ENCODE measurements at regions not wholly inside any gene's neighbourhood (a gene's known extent, or its start where the extent isn't known, plus 50 kb on each side); places are given as distances from the start of the nearest gene placed in this dataset.

- DNase-seq = no peak
These were observed 200.7 kb downstream of the MYCN start for GRCh38 chr2:16140771-16141640.

DNA sequence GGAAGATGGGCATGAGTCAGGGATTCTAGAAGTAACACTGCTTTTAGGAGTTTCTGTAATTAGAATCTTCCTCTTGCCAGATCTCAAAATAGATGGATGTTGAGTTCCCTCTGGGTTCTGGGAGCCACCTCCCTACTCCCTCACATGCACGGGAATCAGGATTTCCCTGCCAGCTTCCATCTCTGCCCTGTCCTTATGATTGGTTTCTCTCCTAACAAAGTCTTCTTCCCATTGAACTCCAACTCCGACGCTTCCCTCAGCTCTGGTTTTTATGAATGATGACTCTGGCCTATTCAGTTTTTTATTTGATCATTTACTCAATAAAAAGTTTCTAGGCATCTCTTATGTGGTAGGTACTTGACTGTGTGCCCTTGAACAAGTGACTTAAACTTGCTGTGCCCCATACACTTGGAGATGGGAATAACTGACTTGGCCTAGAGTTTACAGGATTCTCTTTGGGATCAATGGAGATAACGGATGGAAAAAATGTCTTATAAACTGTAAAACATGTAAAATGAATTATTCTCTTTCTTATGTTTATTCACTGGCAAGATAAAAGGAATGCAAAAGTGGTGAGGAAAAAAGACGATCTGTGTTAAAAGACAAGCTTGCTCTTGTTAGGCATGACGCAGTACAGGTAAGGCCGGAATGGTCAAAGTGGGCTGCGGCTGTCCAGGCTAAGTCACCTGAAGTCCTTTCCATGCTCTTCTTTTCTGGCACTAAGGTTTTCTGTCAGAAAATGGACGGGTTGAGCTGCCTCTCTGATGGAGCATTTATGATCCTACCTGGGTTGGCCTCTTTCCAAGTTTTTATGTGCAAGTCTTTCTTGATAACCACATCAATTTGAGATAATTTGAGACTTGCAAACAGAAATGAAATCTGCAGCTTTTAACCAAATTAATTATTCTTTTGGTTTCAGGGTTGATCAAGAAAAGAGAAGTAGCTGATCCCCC lies 199.6 kb downstream of the MYCN start:
- DNase-seq = no peak

- no peak for DNase-seq
These were observed 198.7 kb downstream of the MYCN start for GRCh38 chr2:16138811-16139662.

DNA sequence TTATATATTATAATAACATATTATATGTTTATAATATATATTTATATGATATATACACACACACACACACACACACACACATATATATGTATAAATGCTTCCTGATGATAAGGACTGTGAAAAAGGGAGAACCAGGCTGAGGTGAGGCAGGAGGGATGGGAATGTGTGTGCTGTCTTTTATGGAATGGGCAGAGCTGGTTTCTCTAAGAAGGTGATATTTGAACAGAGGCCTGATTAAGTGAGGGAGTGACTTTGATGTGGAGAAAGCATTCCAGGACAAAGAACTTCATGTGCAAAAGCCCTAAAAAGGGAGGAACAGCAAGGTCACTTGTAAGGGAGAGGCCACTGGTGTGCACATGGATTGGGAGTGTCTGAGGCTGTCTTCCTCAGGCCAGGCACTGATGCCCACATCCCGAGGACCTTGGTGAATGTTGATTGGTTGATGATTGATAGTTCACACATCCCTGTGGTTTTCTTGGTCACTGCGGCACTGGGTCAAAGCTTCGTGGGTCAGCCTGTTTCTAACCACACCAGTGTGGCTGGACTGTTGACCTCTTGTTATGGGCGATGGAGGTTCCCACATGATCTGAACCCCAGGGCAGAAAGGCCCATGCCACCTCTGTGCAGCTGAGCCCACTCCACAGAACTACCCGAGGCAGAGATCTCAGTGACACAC lies 196.9 kb downstream of the MYCN start:
- DNase-seq = no peak

DNA sequence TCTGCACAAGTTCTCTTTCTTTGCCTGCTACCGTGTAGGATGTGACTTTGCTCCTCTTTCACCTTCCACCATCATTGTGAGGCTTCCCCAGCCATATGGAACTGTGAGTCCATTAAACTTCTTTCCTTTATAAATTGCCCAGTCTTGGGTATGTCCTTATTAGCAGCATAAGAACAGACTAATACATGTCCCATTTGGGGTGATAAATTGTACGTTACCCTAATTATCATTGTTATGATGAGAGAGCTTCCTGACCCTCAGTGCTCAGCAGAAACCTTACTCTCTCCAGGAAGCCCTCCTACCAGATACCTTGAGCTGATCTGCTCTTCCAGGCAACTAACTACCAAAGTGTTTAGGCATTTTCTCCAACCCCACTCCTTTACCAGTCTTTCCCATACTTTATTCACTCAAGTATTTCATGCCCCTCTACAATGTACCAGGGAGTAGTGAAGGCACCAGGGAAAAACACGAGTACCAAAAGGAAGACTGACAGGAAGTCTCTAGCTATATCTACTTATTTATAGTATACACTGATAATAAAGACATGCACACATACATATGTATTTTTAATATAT lies 196.2 kb downstream of the MYCN start:
- DNase-seq = no peak

DNA sequence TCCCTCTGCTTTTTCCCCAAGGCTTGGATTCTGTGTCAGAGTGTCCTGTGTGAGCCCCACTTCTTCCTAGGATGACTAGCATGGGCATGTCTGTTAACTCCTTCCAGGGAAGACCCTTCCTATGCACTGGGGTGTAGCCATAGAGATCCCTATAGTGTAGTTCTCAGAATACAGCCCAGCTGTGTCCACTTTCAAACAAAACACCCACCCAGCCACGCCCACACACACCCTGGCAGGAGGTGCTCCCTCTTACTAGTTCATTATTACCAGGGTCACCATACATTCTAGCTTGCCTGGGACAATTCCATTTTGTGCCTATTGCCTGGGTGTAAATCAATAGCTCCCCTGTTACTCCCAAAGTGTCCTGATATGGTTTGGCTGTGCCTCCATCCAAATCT lies 195.6 kb downstream of the MYCN start:
- DNase-seq = no peak

- no peak for DNase-seq
These were observed 195.0 kb downstream of the MYCN start for GRCh38 chr2:16135196-16135912.

- no peak for DNase-seq
These were observed 194.3 kb downstream of the MYCN start for GRCh38 chr2:16134436-16135165.

DNA sequence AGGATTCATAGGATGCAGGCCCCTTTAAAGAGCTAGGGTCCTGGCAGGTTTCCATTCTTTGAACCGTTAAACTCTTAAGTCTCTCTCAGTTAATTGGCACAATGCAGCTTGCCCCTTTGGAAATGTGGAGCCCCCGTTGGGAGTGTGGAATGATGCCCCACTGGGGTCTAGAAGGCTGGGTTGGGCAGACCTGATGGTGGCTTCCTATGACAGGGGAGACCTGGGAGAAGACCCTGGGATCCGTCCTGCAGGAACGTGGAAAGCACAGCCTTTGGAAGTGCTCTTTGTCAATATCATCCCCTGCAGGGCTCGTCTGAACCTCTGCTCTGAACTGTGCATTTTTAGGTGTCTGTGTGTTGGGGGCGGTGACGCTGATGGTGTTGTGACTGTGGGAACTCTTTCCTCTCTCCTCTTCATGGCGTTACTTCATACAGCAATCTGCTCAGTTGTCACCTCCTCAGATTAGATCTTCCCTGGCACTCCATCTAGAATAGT lies 190.6 kb downstream of the MYCN start:
- DNase-seq = no peak

DNA sequence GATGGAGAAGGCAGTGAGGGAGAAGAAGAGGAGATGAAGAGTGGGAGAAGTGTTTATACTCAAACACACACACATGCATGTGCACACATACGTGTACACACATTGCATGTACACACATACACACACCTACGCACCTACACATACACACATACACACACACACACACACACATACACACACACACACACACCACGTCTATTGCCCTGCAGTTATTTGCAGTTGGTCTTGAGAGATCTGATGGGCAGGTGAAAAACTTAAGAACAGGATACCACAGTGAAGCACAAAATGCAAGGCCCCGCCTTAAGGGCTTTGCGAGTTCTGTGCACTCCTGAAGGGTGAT lies 190.2 kb downstream of the MYCN start:
- no peak for DNase-seq

- DNase-seq = no peak
These were observed 189.6 kb downstream of the MYCN start for GRCh38 chr2:16129716-16130540.

- no peak for DNase-seq
These were observed 188.6 kb downstream of the MYCN start for GRCh38 chr2:16128746-16129610.

DNA sequence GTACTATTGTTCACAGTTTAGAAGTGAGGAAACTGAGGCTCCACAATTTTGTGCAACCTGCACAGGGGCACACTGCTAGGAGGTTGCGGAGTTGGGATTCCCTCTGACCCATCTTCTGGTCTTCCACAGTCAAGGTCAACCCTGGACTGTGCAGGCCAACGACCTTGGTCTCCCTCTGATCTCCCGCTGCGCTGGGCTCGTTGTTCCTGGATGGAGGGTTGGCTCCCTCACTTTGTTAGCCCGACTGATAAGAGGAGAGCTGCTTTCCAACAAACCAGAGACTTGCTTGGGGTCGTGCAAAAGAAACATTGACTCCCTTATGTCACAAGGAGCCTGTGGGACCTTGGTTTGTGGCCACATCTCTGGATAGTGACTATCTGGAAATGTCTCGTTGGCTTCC lies 187.6 kb downstream of the MYCN start:
- DNase-seq = no peak

DNA sequence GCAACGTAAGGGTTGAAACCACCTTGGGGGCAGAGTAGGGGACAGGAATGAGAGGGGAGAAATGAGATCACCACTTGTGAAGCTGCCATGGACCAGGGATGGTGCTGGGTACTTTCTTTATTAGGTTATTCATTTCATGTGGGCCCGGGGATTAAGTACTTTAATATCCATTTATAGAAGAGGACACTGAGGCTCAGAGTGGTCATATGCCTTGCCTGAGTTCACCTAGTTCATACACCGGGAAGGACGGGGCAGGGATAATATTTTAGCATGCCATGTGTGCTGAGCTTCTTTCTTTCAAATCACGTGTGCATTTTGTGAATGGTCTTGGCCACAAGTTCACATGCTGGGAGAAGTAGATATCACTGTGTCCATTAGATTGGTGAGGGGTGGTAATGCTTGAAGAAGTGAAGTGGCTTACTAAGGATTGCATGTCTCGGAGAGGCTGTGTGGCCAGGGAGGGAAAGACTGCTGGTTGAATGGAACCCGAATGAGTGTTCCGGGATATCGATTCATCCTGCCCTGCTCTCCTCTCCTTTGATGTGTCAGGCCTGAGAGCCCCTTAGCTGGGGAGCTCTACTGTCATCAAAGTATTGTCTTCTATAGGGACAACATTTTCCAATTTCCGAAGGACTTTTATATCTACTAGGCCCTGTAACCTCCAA lies 187.1 kb downstream of the MYCN start:
- DNase-seq = no peak

DNA sequence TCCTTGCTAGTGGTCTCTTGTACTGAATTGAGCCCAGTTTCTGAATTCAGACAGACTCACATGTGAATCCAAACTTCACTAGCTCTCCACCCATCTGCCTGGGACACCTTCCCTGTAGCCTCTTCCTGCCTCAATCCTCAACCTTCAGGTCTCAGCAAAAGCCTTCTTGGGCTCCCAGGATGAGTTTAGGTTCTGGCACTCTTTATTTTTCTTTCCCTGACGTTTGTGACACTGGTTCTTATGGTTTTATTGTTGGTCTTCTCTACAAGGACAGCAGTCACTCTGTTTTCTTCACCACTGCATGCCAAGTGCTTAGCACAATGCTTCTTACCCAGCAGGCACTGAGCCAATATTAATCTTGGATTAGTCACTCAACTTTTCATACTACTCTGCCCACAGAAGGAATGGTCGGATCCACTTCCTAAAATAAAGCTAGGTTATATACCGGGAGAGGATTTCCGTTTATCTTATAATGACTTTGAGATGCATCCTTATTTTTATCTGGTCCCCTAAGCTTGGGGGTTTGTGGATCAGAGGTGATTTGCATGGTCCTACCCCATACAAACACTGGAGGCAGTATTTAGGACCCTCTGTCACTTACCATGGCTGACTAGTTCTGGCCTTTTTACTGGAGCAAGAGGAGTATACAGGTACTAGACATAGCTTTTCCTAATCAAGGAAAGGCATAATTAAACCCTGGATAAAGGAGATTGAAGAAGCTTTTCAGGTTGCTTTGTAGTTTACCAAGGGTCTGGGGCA lies 186.3 kb downstream of the MYCN start:
- DNase-seq = no peak

DNA sequence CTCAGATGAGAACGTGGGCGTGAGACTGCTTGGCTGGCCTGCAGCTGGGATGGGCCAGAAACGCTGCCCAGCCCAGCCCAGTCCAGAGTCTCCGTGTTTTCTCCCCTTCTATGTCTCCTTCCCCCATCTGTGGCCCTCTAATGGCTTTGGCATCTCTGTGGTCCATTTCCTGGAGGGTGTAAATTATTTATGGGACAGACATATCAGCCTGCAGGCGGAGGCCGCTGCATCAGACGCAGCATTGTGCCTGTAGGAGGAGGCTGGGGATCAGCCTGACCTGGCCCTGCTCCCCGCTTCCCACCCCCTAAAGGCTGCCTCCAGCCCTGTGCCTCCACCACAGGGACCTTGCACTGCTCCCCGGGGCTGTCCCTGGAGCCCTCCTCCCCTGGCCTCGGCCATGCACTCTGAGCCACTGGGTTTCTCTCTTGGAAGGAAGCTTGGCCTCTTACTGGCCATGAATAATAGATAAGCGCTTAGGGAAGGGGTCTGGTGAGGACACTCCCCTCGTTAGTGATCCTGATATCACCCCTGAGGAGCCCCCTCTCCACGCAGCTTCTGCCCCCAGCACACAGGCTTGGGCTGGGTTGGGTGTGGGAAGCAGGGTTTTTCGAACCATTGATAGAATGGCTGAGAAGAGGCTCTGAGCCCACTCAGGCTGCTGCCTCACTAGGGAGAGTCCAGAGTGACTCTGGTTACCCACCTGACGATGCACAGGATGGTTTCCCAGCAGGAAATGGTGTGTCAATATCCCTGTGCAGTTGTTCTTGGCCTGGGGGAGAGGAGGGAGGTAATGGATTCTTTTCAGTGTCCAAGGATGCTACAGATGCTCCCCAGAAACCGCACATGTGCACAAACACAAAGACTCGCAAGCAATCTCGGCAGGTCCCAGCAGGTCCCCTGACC lies 185.5 kb downstream of the MYCN start:
- DNase-seq = no peak
